ENCODE measurements at regions not wholly inside any gene's neighbourhood (a gene's known extent, or its start where the extent isn't known, plus 50 kb on each side); places are given as distances from the start of the nearest gene placed in this dataset.

GRCh38 chr11:119830400-119830799, 101.4 kb upstream of the NECTIN1 start:
- TF ChIP-seq CTCF (conservative IDR thresholded peaks at IDR 0.05; ENCODE audit: low read length) (no peak), EZH2phosphoT487 (IDR thresholded peaks at IDR 0.05; ENCODE audit: borderline replicate concordance) (no peak)

All from Loucy (cell line).